RWPE2 (cell line): ENCODE measurements at regions not wholly inside any gene's neighbourhood (a gene's known extent, or its start where the extent isn't known, plus 50 kb on each side); places are given as distances from the start of the nearest gene placed in this dataset.
"Not testable (repeated sequence)": the region's sequence is repeated elsewhere in the genome, so short reads cannot be mapped to it uniquely, and the experiment has no call there.

Source experiments
- ATAC-seq: fragments of 200-7000 bp; cut with Tn5 transposase; 3 replicates; pipeline ENCODE4 v1.9.1; 2021; ENCODE audit warnings: low read depth
- DNase-seq: peaks from one replicate; pipeline ENCODE4 v3.0.0-alpha.2; 2020; ENCODE audit warnings: low spot score
- H3K27ac ChIP-seq: fragments of 450-650 bp; 2 replicates; pipeline ENCODE4 v1.5.1; 2017; ENCODE audit warnings: mild to moderate bottlenecking; ENCODE audit not compliant: poor library complexity, severe bottlenecking
- H3K27me3 ChIP-seq: fragments of 250-450 bp; sonication (Bioruptor Pico); 2 replicates; pipeline ENCODE4 v1.5.1; 2021; ENCODE audit warnings: mild to moderate bottlenecking, moderate library complexity; ENCODE audit not compliant: insufficient read depth, poor library complexity, severe bottlenecking
- H3K36me3 ChIP-seq: fragments of 250-450 bp; sonication (Bioruptor Pico); 2 replicates; pipeline ENCODE4 v1.5.1; 2020; ENCODE audit warnings: low read depth, mild to moderate bottlenecking, moderate library complexity
- H3K4me1 ChIP-seq: fragments of 250-450 bp; sonication (Bioruptor Pico); 2 replicates; pipeline ENCODE4 v1.5.1; 2021; ENCODE audit warnings: mild to moderate bottlenecking, moderate library complexity; ENCODE audit not compliant: insufficient read depth, poor library complexity, severe bottlenecking
- H3K4me3 ChIP-seq: fragments of 250-450 bp; sonication (Bioruptor Pico); 2 replicates; pipeline ENCODE4 v1.5.1; 2021; ENCODE audit warnings: mild to moderate bottlenecking, moderate library complexity; ENCODE audit not compliant: severe bottlenecking
- H3K9me3 ChIP-seq: fragments of 250-450 bp; sonication (Bioruptor Pico); 2 replicates; pipeline ENCODE4 v1.5.1; 2021; ENCODE audit warnings: mild to moderate bottlenecking, moderate library complexity; ENCODE audit not compliant: severe bottlenecking
- CTCF ChIP-seq: fragments of 450-650 bp; IDR thresholded peaks from one replicate; pipeline ENCODE4 v1.5.1; 2017; ENCODE audit warnings: mild to moderate bottlenecking, moderate library complexity; ENCODE audit not compliant: poor library complexity, severe bottlenecking

GRCh38 chr14:34283590-34283989 is 178.4 kb downstream of the SPTSSA start:
- H3K27me3 ChIP-seq: no peaks in the 10 kb centered on the region
- TF ChIP-seq CTCF: no peak
- H3K4me1 ChIP-seq: no peaks in the 10 kb centered on the region
- ATAC-seq (no peak), DNase-seq (no peak)
- H3K36me3 ChIP-seq: no peaks in the 10 kb centered on the region
- no peak overlapping the region for H3K27ac ChIP-seq
- no peak overlapping the region for H3K4me3 ChIP-seq
- H3K9me3 ChIP-seq: no peaks in the 10 kb centered on the region

GRCh38 chr14:34277191-34277590 is 184.8 kb downstream of the SPTSSA start:
- no peak overlapping the region for H3K4me3 ChIP-seq
- ATAC-seq (no peak), DNase-seq (no peak)
- no peak overlapping the region for H3K27ac ChIP-seq
- no peaks in the 10 kb centered on the region for H3K36me3 ChIP-seq
- no peaks in the 10 kb centered on the region for H3K27me3 ChIP-seq
- no peaks in the 10 kb centered on the region for H3K9me3 ChIP-seq
- H3K4me1 ChIP-seq: no peaks in the 10 kb centered on the region
- TF ChIP-seq CTCF: no peak

GRCh38 chr14:34275530-34275929 is 186.5 kb downstream of the SPTSSA start:
- Histone ChIP-seq H3K36me3 (no peaks in the 10 kb centered on the region), H3K4me1 (no peaks in the 10 kb centered on the region), H3K27me3 (no peaks in the 10 kb centered on the region), H3K27ac (no peak overlapping the region), H3K9me3 (no peaks in the 10 kb centered on the region), H3K4me3 (no peak overlapping the region)
- DNase-seq (no peak), ATAC-seq (no peak)
- TF ChIP-seq CTCF: no peak

GRCh38 chr14:34275078-34275477 is 187.0 kb downstream of the SPTSSA start:
- ATAC-seq: peak; percentile 42; the same call in 1 of the 3 replicates
- H3K4me3 ChIP-seq: no peak overlapping the region
- no peaks in the 10 kb centered on the region for H3K4me1 ChIP-seq
- no peaks in the 10 kb centered on the region for H3K27me3 ChIP-seq
- no peak overlapping the region for H3K27ac ChIP-seq
- no peak for DNase-seq
- TF ChIP-seq CTCF: no peak
- H3K36me3 ChIP-seq: no peaks in the 10 kb centered on the region
- no peaks in the 10 kb centered on the region for H3K9me3 ChIP-seq

GRCh38 chr14:34273716-34274115 is 188.3 kb downstream of the SPTSSA start:
- not testable (repeated sequence) for H3K27me3 ChIP-seq, H3K4me1 ChIP-seq, H3K27ac ChIP-seq, H3K4me3 ChIP-seq, DNase-seq, ATAC-seq, H3K9me3 ChIP-seq, H3K36me3 ChIP-seq
